NB4 (cell line): ENCODE measurements at regions not wholly inside any gene's neighbourhood (a gene's known extent, or its start where the extent isn't known, plus 50 kb on each side); places are given as distances from the start of the nearest gene placed in this dataset.

Experiments
- DNase-seq: peaks from one replicate; pipeline ENCODE4 v3.0.0; 2010; ENCODE audit warnings: low read depth
- H3K4me3 ChIP-seq: one replicate; pipeline ENCODE4 v1.5.1; 2011; ENCODE audit warnings: mild to moderate bottlenecking, low read depth, low read length, moderate library complexity
- MYC ChIP-seq: IDR thresholded peaks from 2 replicates; pipeline ENCODE4 v1.6.1; 2011; ENCODE audit warnings: low read depth, low read length
- POLR2A ChIP-seq: IDR thresholded peaks from 2 replicates; pipeline ENCODE4 v1.6.1; 2011; ENCODE audit warnings: mild to moderate bottlenecking; ENCODE audit not compliant: insufficient read length; ENCODE audit errors: extremely low read depth
- TF ChIP-seq, protein P1 (sequence below): IDR thresholded peaks from one replicate; pipeline ENCODE4 v1.5.1; 2012; ENCODE audit warnings: low read depth, low read length
- TF ChIP-seq, protein P2 (sequence below): IDR thresholded peaks from 2 replicates; pipeline ENCODE4 v1.6.1; 2011; ENCODE audit warnings: low read depth, low read length

DNA sequence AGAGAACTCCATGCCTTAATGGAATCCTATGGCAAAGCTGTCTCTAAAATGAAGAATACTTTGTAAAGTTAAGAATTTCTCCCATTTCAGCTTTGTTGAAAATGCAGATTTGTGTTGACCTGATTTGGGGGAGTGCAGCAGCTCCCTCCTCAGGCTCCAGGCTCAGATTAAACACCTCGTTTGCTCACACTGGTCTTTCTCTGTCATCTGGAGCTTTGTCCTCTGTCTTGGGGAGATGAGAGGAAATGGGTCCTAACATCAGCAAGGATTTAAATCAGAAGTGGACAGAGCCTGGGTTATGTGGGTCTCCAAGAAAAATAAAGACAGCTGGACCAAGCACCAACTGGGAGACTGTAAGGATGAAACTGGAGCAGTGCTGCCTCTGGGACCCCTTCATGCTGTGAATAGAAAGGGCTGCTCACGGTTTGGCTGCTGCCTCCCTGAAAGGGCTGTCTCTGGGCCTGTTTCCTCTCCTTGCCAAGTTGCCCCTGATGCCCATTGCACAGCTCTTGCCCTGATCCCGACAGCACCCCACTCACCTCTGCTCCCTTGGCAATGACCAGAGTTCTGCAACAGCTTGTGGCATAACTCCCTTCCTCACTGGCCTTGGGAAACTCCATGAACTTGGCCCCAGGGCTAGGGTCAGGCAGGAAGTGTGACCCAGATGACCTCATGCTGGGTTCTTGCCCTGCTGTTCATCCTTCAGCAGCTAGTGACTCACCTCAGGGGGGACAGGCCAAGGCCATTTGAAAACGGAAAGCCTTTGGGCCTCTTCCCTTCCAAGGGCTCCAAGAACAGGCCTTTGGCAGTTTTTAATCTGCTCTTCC is 197.2 kb downstream of the CYP26B1 start:
- H3K4me3 ChIP-seq: no peak overlapping the region
- DNase-seq: peak; percentile 72
- TF ChIP-seq, protein P1, sequence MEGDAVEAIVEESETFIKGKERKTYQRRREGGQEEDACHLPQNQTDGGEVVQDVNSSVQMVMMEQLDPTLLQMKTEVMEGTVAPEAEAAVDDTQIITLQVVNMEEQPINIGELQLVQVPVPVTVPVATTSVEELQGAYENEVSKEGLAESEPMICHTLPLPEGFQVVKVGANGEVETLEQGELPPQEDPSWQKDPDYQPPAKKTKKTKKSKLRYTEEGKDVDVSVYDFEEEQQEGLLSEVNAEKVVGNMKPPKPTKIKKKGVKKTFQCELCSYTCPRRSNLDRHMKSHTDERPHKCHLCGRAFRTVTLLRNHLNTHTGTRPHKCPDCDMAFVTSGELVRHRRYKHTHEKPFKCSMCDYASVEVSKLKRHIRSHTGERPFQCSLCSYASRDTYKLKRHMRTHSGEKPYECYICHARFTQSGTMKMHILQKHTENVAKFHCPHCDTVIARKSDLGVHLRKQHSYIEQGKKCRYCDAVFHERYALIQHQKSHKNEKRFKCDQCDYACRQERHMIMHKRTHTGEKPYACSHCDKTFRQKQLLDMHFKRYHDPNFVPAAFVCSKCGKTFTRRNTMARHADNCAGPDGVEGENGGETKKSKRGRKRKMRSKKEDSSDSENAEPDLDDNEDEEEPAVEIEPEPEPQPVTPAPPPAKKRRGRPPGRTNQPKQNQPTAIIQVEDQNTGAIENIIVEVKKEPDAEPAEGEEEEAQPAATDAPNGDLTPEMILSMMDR: no peak
- no peak for TF ChIP-seq POLR2A
- no peak for TF ChIP-seq MYC
- TF ChIP-seq, protein P2, sequence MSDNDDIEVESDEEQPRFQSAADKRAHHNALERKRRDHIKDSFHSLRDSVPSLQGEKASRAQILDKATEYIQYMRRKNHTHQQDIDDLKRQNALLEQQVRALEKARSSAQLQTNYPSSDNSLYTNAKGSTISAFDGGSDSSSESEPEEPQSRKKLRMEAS: no peak

DNA sequence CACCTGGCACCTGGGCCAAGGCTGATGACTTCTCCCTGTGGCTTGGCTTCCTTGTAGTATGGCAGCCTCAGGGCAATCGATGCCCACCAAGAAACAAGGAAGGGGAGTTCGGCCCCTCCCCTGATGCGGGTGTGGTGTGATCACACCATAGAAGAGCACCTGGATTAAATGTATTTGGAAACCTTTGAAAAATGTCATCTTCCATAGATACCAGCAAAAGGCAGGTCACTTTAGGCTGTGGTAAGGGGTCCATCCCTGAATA is 198.2 kb downstream of the CYP26B1 start:
- TF ChIP-seq, protein P2: no peak
- TF ChIP-seq MYC (no peak), POLR2A (no peak)
- TF ChIP-seq, protein P1: no peak
- DNase-seq: no peak
- no peak overlapping the region for H3K4me3 ChIP-seq

DNA sequence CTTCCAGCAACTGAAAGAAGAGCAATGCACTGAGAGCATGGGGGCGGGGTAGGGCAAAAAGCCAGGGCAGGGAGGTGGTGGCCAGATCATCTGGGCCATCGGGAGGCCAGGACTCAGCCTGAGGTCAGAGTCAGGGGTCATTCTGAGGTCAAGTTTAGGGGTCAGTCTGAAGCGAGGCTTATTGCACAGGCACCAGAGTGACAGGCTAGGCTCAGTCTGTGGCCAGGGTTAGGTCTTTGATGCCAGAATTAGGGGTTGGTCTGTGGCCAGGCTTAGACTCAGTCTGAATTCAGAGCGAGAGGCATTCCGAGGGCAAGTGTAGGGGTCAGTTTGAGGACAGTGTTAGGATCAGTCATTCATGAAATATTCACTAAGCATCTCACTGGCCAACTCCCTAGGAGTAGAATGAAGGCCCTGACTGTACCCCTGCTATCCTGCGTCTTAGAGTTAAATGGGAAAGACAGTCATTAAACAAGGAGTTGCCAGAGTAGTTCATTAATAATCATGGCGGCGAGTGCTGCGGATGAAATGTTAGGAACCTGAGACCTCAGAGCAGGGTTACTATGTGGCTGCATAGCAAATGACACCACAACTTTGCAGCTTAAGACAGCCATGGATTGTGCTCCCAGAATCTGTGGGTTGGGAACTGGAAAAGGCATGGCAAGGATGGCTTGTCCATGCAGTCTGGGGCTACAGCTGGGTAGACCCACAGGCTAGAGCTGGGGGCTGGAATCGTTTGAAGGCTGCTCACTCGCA is 198.7 kb downstream of the CYP26B1 start:
- DNase-seq: no peak
- TF ChIP-seq POLR2A (no peak), MYC (no peak)
- TF ChIP-seq, protein P1: no peak
- TF ChIP-seq, protein P2: no peak
- no peak overlapping the region for H3K4me3 ChIP-seq

DNA sequence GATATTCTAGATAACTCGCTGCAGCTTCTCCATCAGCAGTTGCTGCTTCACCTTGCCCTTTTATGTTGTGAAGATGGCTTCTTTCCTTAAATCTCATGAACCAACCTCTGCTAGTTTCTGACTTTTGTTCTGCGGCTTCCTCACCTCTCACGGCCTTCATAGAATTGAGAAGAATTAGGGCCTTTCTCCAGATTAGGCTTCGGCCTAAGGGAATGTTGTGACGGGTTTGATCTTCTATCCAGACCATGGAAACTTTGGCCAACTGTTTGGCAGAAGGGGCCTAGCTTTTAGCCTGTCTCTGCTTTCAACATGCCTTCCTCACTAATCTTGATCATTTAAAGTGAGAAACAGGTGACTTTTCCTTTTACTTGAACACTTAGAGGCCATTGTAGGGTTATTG is 199.9 kb downstream of the CYP26B1 start:
- no peak for DNase-seq
- no peak for TF ChIP-seq MYC
- TF ChIP-seq, protein P1: no peak
- no peak for TF ChIP-seq POLR2A
- TF ChIP-seq, protein P2: no peak

DNA sequence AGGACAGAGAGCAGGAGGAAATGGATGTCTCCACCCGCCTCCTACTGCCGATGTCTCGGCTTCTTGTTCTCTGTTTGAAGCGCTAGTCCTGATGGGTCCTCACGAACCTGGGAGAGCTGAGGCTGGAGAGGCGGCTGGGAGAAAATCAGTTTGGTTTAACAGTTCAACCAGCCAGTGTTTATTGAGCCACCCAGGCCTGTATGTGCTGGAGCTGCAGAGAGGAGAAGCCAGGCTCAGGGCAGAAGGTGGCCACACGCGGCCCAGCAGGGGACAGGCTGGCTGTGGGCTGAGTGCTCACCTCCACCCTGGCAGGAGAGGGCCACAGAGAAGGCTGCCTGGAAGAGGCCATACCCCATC is 202.1 kb downstream of the CYP26B1 start:
- DNase-seq: no peak
- TF ChIP-seq, protein P1: no peak
- TF ChIP-seq, protein P2: no peak
- TF ChIP-seq MYC (no peak), POLR2A (no peak)
- H3K4me3 ChIP-seq: no peak overlapping the region

More for the DNA sequence above, 199.9 kb downstream of the CYP26B1 start:
- no peak overlapping the region for H3K4me3 ChIP-seq
